NB4 (cell line): ENCODE measurements at regions not wholly inside any gene's neighbourhood (a gene's known extent, or its start where the extent isn't known, plus 50 kb on each side); places are given as distances from the start of the nearest gene placed in this dataset.
A peak's percentile ranks its signal among the peaks of the same experiment; 100 is the strongest.

ENCODE experiments used
- MYC ChIP-seq: IDR thresholded peaks from 2 replicates; pipeline ENCODE4 v1.6.1; 2011; ENCODE audit warnings: low read depth, low read length
- POLR2A ChIP-seq: IDR thresholded peaks from 2 replicates; pipeline ENCODE4 v1.6.1; 2011; ENCODE audit warnings: mild to moderate bottlenecking; ENCODE audit not compliant: insufficient read length; ENCODE audit errors: extremely low read depth
- TF ChIP-seq, protein P1 (sequence below): IDR thresholded peaks from one replicate; pipeline ENCODE4 v1.5.1; 2012; ENCODE audit warnings: low read depth, low read length
- TF ChIP-seq, protein P2 (sequence below): IDR thresholded peaks from 2 replicates; pipeline ENCODE4 v1.6.1; 2011; ENCODE audit warnings: low read depth, low read length

DNA sequence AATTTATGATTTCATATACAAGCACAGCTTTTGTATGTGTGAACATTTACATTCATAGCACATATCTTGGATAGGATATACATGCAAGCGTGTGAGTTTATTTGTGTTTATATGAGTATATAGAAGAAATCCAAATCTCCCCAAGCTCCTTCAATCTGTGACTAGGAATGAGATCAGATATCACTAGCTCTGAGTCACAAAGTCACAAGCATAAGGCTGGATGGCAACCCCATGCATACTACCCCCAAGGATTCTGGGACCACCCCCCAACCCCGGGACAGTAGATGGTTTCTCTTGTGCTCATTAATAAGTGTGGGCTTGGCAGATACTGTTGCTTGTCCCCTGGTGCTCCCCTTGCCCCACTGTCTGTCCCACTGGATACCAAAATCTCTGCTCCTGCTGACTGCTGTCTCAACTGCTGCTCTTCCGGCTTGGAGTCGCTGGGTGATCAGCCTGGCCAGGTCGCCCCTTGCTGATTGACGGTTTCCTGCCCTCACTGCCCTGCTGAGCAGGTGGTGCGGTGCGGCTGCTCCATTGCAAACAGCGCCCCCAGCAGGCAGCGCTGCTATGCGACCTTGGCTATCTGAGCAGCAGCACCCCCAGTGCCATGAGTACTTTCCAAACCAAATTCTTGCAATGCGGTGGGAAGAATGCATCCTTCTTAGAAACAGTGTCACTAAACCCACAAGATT, 279.4 kb downstream of the CD83 start:
- TF ChIP-seq, protein P1, sequence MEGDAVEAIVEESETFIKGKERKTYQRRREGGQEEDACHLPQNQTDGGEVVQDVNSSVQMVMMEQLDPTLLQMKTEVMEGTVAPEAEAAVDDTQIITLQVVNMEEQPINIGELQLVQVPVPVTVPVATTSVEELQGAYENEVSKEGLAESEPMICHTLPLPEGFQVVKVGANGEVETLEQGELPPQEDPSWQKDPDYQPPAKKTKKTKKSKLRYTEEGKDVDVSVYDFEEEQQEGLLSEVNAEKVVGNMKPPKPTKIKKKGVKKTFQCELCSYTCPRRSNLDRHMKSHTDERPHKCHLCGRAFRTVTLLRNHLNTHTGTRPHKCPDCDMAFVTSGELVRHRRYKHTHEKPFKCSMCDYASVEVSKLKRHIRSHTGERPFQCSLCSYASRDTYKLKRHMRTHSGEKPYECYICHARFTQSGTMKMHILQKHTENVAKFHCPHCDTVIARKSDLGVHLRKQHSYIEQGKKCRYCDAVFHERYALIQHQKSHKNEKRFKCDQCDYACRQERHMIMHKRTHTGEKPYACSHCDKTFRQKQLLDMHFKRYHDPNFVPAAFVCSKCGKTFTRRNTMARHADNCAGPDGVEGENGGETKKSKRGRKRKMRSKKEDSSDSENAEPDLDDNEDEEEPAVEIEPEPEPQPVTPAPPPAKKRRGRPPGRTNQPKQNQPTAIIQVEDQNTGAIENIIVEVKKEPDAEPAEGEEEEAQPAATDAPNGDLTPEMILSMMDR, result peak; percentile 31
- TF ChIP-seq, protein P2, sequence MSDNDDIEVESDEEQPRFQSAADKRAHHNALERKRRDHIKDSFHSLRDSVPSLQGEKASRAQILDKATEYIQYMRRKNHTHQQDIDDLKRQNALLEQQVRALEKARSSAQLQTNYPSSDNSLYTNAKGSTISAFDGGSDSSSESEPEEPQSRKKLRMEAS, result no peak
- TF ChIP-seq POLR2A (no peak), MYC (no peak)
